DOHH2 (cell line): ENCODE measurements at regions not wholly inside any gene's neighbourhood (a gene's known extent, or its start where the extent isn't known, plus 50 kb on each side); places are given as distances from the start of the nearest gene placed in this dataset.

Source experiments
- H3F3A ChIP-seq: fragments of 200-600 bp; sonication (generic), shearing (Covaris generic); 2 replicates; pipeline ENCODE4 v1.6.0; 2016; ENCODE audit warnings: antibody characterized with exemption, mild to moderate bottlenecking; ENCODE audit not compliant: control insufficient read depth, insufficient read depth
- H3K27ac ChIP-seq: fragments of 200-600 bp; sonication (generic); 2 replicates; pipeline ENCODE4 v1.5.1; 2014; ENCODE audit warnings: low read depth, mild to moderate bottlenecking, low read length, moderate library complexity
- H3K27me3 ChIP-seq: fragments of 200-600 bp; sonication (generic); 2 replicates; pipeline ENCODE4 v1.6.1; 2014; ENCODE audit warnings: mild to moderate bottlenecking, low read length, mixed read lengths; ENCODE audit not compliant: control insufficient read depth
- H3K36me3 ChIP-seq: fragments of 200-600 bp; sonication (generic); 2 replicates; pipeline ENCODE4 v1.6.1; 2014; ENCODE audit warnings: mild to moderate bottlenecking, low read length, moderate library complexity, mixed read lengths; ENCODE audit not compliant: control insufficient read depth
- H3K4me1 ChIP-seq: fragments of 200-600 bp; sonication (generic); 2 replicates; pipeline ENCODE4 v1.6.1; 2014; ENCODE audit warnings: mild to moderate bottlenecking, low read length, mixed read lengths; ENCODE audit not compliant: control insufficient read depth
- H3K4me2 ChIP-seq: fragments of 200-600 bp; sonication (generic); 2 replicates; pipeline ENCODE4 v1.6.0; 2014; ENCODE audit warnings: mild to moderate bottlenecking, low read length, moderate library complexity
- H3K4me3 ChIP-seq: fragments of 200-600 bp; sonication (generic); 2 replicates; pipeline ENCODE4 v1.5.1; 2014; ENCODE audit warnings: mild to moderate bottlenecking, low read length, mixed read lengths
- H3K79me2 ChIP-seq: fragments of 200-600 bp; sonication (generic); 2 replicates; pipeline ENCODE4 v1.6.1; 2014; ENCODE audit warnings: mild to moderate bottlenecking, low read length, mixed read lengths; ENCODE audit not compliant: control insufficient read depth
- H3K9me2 ChIP-seq: fragments of 200-600 bp; sonication (generic); replicated peaks from 2 replicates; pipeline ENCODE4 v1.6.1; 2014; ENCODE audit warnings: mild to moderate bottlenecking, low read length, mixed read lengths; ENCODE audit not compliant: control insufficient read depth
- H3K9me3 ChIP-seq: fragments of 200-600 bp; sonication (generic); 2 replicates; pipeline ENCODE4 v1.6.1; 2014; ENCODE audit warnings: antibody characterized with exemption, low read length, mixed read lengths; ENCODE audit not compliant: control insufficient read depth, insufficient read depth
- H4K20me1 ChIP-seq: fragments of 200-600 bp; sonication (generic); 2 replicates; pipeline ENCODE4 v1.6.0; 2014; ENCODE audit warnings: low read depth, mild to moderate bottlenecking, antibody characterized with exemption, low read length, moderate library complexity; ENCODE audit not compliant: control insufficient read depth, insufficient read depth
- EZH2phosphoT487 ChIP-seq: fragments of 200-600 bp; sonication (generic); IDR thresholded peaks from 2 replicates; pipeline ENCODE4 v1.6.1; 2017; ENCODE audit warnings: borderline replicate concordance, mild to moderate bottlenecking, antibody characterized with exemption, low read length, moderate library complexity, mixed read lengths
- TF ChIP-seq, protein P1 (sequence below): fragments of 200-600 bp; sonication (generic); IDR thresholded peaks from one replicate; pipeline ENCODE4 v1.5.1; 2014; ENCODE audit warnings: antibody characterized with exemption, mild to moderate bottlenecking, low read depth, low read length; ENCODE audit not compliant: poor library complexity, severe bottlenecking

DNA sequence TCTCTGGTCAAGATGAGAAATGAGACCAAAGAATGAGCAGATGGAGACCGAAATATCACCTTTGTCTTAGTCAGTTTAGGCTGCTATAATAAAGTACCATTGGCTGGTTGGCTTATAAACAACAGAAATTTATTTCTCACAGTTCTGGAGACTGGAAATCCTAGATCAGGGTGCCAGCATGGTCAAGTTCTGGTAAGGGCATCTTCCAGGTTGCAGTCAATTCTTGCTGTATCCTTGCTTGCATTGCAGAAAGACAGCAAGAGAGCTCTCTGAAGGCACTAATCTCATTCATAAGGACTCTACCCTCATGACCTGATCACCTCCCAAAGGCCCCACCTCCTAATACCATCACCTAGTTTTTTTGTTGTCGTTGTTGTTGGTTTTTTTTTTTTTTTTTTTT is 52.7 kb upstream of the MKLN1 start:
- Histone ChIP-seq H3F3A (no peaks in the 10 kb centered on the region), H4K20me1 (no peaks in the 10 kb centered on the region), H3K4me3 (no peak overlapping the region), H3K4me1 (no peaks in the 10 kb centered on the region), H3K9me3 (no peaks in the 10 kb centered on the region), H3K9me2 (no peaks in the 10 kb centered on the region), H3K27me3 (no peaks in the 10 kb centered on the region), H3K4me2 (no peak overlapping the region), H3K79me2 (no peaks in the 10 kb centered on the region), H3K36me3 (no peaks in the 10 kb centered on the region), H3K27ac (no peak overlapping the region)
- TF ChIP-seq, protein P1, sequence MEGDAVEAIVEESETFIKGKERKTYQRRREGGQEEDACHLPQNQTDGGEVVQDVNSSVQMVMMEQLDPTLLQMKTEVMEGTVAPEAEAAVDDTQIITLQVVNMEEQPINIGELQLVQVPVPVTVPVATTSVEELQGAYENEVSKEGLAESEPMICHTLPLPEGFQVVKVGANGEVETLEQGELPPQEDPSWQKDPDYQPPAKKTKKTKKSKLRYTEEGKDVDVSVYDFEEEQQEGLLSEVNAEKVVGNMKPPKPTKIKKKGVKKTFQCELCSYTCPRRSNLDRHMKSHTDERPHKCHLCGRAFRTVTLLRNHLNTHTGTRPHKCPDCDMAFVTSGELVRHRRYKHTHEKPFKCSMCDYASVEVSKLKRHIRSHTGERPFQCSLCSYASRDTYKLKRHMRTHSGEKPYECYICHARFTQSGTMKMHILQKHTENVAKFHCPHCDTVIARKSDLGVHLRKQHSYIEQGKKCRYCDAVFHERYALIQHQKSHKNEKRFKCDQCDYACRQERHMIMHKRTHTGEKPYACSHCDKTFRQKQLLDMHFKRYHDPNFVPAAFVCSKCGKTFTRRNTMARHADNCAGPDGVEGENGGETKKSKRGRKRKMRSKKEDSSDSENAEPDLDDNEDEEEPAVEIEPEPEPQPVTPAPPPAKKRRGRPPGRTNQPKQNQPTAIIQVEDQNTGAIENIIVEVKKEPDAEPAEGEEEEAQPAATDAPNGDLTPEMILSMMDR, result no peak
- TF ChIP-seq EZH2phosphoT487, result no peak

DNA sequence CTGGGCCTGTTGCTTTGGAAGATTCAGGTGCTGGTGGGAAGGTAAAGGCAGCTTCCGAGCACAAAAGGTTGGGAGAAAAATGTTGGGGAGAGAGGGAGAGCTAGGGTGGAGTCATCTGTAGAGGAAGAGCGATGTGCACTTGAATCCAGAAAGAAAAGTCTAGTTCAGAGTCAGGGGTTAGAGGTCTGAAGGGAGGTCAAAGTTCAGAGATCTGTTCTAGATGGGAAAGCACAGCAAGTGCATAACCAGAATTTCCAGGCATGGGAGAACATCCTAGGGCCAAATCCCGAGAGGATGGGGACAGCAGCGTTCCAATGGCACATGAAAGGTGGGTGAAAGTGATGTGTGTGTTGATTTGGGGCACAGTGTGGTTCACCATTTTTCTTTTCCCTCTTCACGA is 51.5 kb upstream of the MKLN1 start:
- H4K20me1 ChIP-seq, result no peaks in the 10 kb centered on the region

GRCh38 chr7:131276748-131277147 is 50.9 kb upstream of the MKLN1 start:
- H3K4me3 ChIP-seq, result no peak overlapping the region
- no peak for TF ChIP-seq EZH2phosphoT487
- TF ChIP-seq, protein P1, result no peak
- no peaks in the 10 kb centered on the region for H3K4me1 ChIP-seq
- no peaks in the 10 kb centered on the region for H3K9me3 ChIP-seq
- H3F3A ChIP-seq, result no peaks in the 10 kb centered on the region
- H3K27ac ChIP-seq, result no peak overlapping the region
- no peaks in the 10 kb centered on the region for H3K9me2 ChIP-seq
- H4K20me1 ChIP-seq, result no peaks in the 10 kb centered on the region
- no peak overlapping the region for H3K4me2 ChIP-seq
- H3K79me2 ChIP-seq, result no peaks in the 10 kb centered on the region
- H3K27me3 ChIP-seq, result no peaks in the 10 kb centered on the region
- no peaks in the 10 kb centered on the region for H3K36me3 ChIP-seq

More for the DNA sequence above, 51.5 kb upstream of the MKLN1 start:
- no peak for TF ChIP-seq EZH2phosphoT487
- TF ChIP-seq, protein P1, result no peak
- H3K4me3 ChIP-seq, result no peak overlapping the region
- no peaks in the 10 kb centered on the region for H3K9me2 ChIP-seq
- no peaks in the 10 kb centered on the region for H3K9me3 ChIP-seq
- no peaks in the 10 kb centered on the region for H3K27me3 ChIP-seq
- H3K4me2 ChIP-seq, result no peak overlapping the region
- H3K79me2 ChIP-seq, result no peaks in the 10 kb centered on the region
- H3K36me3 ChIP-seq, result no peaks in the 10 kb centered on the region
- no peak overlapping the region for H3K27ac ChIP-seq
- H3F3A ChIP-seq, result no peaks in the 10 kb centered on the region
- no peaks in the 10 kb centered on the region for H3K4me1 ChIP-seq
